GM19324 (cell line): ENCODE measurements at regions not wholly inside any gene's neighbourhood (a gene's known extent, or its start where the extent isn't known, plus 50 kb on each side); places are given as distances from the start of the nearest gene placed in this dataset.

Experiments
- ATAC-seq: cut with Tn5 transposase; IDR thresholded peaks from one replicate; pipeline ENCODE4 v1.9.1; 2021; ENCODE audit warnings: mild to moderate bottlenecking, moderate library complexity; ENCODE audit not compliant: unreplicated experiment, low FRiP score

- ATAC-seq: no peak
These were observed 274.6 kb upstream of the KLF6 start for GRCh38 chr10:4059471-4060138.

GRCh38 chr10:4058514-4059029, 273.6 kb upstream of the KLF6 start:
- ATAC-seq: no peak

- ATAC-seq: no peak
These were observed 272.9 kb upstream of the KLF6 start for GRCh38 chr10:4057725-4058513.

GRCh38 chr10:4057021-4057420, 272.0 kb upstream of the KLF6 start:
- ATAC-seq: no peak

GRCh38 chr10:4054656-4055435, 269.8 kb upstream of the KLF6 start:
- ATAC-seq: no peak

- no peak for ATAC-seq
These were observed 268.9 kb upstream of the KLF6 start for GRCh38 chr10:4053940-4054339.

- ATAC-seq: no peak
These were observed 266.7 kb upstream of the KLF6 start for GRCh38 chr10:4051641-4052151.

GRCh38 chr10:4051011-4051640, 266.1 kb upstream of the KLF6 start:
- no peak for ATAC-seq

- no peak for ATAC-seq
These were observed 265.1 kb upstream of the KLF6 start for GRCh38 chr10:4050061-4050460.

- no peak for ATAC-seq
These were observed 264.3 kb upstream of the KLF6 start for GRCh38 chr10:4049348-4049747.

- no peak for ATAC-seq
These were observed 263.3 kb upstream of the KLF6 start for GRCh38 chr10:4048236-4048864.

GRCh38 chr10:4046712-4047354, 261.8 kb upstream of the KLF6 start:
- no peak for ATAC-seq

GRCh38 chr10:4046030-4046429, 261.0 kb upstream of the KLF6 start:
- no peak for ATAC-seq

- no peak for ATAC-seq
These were observed 259.1 kb upstream of the KLF6 start for GRCh38 chr10:4043897-4044665.

- no peak for ATAC-seq
These were observed 256.6 kb upstream of the KLF6 start for GRCh38 chr10:4041635-4042034.

GRCh38 chr10:4038000-4038399, 253.0 kb upstream of the KLF6 start:
- no peak for ATAC-seq

GRCh38 chr10:4035599-4035945, 250.6 kb upstream of the KLF6 start:
- ATAC-seq: no peak

GRCh38 chr10:4034907-4035598, 250.0 kb upstream of the KLF6 start:
- ATAC-seq: no peak
